Left colon (tissue), 2 donors: ENCODE measurements at regions not wholly inside any gene's neighbourhood (a gene's known extent, or its start where the extent isn't known, plus 50 kb on each side); places are given as distances from the start of the nearest gene placed in this dataset.
A peak's percentile ranks its signal among the peaks of the same experiment; 100 is the strongest.

Experiments used
- ATAC-seq: fragments of 200-7000 bp; cut with Tn5 transposase; one replicate; pipeline ENCODE4 v1.9.1; 2020; ENCODE audit warnings: mild to moderate bottlenecking, moderate library complexity
- DNase-seq, 2 donors: peaks; one replicate each; pipeline ENCODE4 v3.0.0-alpha.2; 2020
- intact Hi-C, 2 donors: fragments of 100-400 bp; cut with DNase I in 1 of 2; cut with micrococcal nuclease in 1 of 2; formaldehyde crosslinking; loops; one replicate each; pipeline versions ENCODE4 v1.11.2 to v1.14.0; 2022; cut with DNase I, micrococcal nuclease
- donor health status: DM: no; HTN: no; CAD: no.
- donor health status: DM: yes; HTN: yes; CAD: no.

DNA sequence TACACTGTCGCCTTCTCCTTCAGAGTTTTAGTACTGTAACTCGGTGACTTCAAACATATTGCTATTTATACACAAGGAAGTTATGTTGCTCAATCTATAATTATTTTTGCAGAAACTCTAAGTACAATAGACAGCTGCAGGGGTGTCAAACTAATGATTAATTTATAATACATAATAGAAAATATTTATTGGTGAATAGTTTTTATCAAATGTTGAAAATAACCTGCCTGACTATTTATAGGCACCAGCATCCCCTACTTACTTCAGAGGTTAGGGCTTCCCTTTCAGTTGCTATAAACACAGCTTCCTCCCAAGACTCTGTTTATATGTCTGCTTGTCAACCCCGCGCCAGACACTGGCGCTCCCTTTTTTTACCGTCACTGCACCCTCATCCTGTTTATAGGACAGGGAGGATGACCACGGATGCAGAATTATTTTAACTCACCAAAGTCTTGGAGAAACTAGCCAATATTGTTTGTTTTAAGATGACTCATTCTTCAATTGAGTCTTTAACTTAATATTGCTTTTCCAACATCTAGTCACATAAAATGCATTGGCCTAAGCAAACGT lies 225.0 kb downstream of the ALDH8A1 start:
- ATAC-seq (no peak), DNase-seq (no peak)
- intact Hi-C loops: no loop called here

DNA sequence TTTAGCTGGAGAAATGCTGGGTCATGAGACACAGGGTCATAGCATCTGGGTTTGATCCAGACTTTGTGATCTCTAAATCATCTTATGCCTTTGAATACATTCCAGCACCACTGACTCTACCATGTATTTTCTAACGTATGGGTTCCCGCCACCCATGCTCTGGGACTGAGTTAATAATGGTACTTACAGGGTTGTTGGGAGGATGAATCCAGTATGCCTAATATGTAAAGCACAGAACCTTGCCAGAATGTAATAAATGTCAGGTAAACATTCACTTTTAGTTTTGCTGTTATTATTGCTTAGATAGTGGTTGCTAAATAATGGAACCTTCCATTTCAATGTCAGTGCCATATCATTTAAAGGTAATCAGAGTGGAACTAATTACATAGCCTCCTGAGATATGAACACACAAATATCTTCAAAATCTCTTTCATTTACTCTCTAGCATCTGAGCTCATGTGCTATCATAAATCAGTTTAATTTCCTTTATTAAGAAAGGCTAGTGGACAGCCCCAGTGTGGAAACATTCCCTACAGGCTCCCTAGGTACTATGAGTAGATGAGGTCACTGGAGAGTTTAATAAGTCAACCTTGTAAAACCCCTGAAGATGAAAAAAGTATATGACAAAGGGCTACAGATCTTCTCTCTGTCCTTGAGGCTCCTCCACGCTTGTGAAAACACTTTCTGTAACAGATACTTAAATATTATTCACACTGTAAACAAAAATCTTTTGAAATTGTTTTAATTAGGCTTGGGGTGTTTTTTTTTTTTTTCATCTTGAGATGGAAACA lies 226.6 kb downstream of the ALDH8A1 start:
- intact Hi-C loops: no loop called here
- ATAC-seq: no peak
- DNase-seq: no peak

DNA sequence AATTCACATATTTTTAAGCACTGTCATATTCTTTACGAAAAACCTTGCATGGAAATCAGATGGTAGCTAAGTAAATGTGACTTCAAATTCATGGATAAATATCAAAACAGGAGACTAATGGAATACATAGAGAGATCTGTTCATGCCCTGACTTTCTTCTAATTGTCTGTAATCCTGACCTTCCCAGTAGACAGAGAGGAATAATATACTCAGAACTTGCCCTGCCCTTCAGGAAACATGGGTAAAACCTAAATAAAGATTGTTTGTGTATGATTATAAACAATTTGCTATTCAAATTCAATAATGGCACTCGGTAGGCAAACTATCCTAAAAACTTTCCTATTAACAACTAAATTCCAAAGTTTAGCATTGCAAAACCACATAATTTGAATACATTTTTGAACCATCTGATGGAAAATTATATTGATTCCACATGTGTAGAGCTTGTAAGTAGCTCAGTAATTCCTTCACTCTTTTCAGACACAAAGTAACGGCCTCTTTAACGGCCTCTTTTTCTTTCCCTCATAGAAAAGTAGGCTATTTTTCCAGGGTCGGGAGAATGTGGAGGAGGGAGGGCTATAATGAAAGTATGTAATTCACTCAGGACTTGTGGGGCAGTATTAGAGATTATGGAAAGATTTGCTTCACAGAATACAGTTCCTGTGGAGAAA lies 227.6 kb downstream of the ALDH8A1 start:
- DNase-seq (no peak), ATAC-seq (no peak)
- intact Hi-C loops: no loop called here

DNA sequence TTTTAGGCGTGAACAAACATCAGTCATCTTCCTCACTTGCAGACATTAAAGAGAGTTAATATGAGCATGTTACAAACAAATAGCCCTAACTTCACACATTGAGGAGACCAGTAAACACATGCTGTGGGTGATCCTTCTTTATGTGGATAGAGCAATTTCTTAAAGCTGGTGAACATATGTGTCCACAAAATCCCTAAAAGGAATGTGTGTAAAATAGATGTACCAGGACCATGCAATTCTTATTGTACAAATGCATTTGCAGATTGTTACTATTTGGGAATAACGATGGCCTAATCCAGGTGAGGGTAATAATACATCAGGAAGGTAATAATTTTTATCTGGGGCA lies 228.9 kb downstream of the ALDH8A1 start:
- intact Hi-C loops: no loop called here
- DNase-seq (no peak), ATAC-seq (no peak)

DNA sequence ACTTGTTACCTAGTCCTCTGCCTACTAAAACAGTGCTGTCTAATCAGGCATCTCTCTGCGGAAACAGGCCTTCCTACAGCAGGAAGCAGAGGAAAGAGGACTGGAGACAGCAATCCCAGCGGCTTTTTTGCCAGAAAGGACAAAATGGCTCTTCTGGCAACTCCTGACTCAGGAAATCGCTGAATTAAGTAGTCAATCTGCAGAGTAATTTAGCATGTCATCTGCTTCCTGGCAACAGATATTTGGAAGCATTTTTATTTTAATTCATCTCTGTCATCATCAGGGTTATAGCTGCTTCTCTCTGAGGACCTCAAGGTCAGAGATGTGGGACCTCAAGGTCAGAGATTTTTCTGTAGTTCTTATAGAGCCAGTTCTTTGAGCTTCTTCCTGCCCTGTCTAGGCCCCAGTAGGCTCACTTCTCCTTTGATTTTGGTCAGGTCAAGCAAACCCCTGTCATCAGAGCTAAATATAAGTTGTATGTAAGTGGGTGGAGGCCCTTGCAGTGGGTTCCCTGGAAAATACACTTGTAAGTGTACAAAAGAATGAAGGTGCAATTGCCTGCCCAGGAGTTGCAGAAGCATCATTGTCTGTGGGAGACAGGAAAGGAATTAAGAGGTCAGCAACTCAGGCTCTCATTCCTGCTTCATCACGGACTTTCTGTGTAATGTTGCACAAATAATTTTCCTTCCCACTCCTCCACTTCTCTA lies 229.4 kb downstream of the ALDH8A1 start:
- no peak for ATAC-seq
- no peak for DNase-seq
- intact Hi-C loops: no loop called here

DNA sequence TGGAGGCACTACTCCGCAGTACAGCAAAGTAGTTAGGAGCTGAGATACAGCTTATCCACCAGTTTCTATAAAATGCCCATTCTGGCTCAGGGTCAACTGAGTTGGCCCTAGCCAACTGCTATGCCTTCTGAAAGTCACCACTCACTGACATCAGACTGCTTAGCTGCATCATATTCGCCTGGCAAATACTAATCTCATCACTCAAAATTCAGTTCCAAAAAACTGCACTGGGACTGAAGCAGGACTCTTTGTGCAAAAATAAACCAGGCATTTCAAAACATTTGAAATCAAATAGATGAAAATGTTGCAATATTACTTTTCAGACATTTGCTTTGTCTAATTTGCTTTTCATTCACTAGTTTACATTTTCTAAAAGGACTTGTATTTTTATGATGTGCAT lies 230.0 kb downstream of the ALDH8A1 start:
- DNase-seq (no peak), ATAC-seq (no peak)
- intact Hi-C loops: no loop called here

DNA sequence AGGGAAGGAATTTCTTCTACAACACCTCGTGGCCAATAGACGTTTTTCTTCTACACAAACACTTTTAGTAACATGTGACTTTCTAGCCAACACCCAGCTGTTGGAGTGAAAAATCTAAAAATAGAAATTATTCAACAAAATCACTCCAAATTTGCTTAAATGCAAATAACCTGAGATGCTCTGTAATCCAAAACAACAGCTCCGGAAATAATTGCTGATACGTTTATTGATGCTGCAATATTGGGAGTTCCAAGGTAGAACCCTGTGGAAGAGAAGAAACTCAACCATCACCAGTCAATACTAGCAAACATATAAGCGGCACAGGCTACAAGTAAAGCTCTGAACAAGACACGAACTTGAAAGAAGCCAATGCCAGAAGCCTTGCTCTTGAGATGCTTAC lies 230.6 kb downstream of the ALDH8A1 start:
- no peak for ATAC-seq

DNA sequence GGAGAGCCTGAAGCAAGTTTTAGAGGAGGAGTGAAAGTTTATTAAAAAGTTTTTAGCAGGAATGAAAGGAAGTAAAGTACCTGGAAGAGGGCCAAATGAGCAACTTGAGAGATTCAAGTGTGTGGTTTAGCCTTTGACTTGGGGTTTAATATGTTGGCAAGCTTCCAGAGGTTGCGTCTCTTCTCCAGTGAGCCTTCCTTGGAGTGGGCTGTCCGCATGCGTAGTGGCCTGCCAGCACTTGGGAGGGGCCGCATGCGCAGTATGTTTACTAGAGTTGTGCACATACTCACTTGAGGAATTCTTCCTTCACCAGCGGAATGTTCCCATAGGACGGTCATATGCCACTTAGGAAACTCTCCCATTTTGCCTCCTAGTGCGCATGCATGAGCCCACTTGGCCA lies 235.2 kb downstream of the ALDH8A1 start:
- ATAC-seq (no peak), DNase-seq (no peak)
- intact Hi-C loops: no loop called here

More for the DNA sequence above, 230.6 kb downstream of the ALDH8A1 start:
- intact Hi-C loops: no loop called here
- no peak for DNase-seq

DNA sequence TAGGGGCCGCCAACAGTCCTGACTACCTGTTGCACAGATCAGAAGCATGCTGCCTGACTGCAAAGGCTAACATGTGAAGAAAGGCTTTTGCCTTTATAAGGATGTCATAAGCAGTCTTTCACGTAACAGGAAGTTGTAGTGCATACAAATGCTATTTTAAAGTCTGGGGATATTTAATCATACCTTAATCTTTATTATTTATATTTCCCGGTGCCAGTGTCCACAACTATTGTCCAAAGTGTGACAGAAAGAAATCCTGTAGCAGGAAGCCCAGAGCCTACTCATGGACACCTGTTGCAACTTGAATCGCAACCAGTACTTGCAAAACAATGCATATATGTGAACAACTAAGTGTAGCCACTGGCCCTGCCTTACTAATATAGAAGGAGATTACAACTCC lies 235.8 kb downstream of the ALDH8A1 start:
- ATAC-seq (no peak), DNase-seq (no peak)
- intact Hi-C loops: no loop called here

DNA sequence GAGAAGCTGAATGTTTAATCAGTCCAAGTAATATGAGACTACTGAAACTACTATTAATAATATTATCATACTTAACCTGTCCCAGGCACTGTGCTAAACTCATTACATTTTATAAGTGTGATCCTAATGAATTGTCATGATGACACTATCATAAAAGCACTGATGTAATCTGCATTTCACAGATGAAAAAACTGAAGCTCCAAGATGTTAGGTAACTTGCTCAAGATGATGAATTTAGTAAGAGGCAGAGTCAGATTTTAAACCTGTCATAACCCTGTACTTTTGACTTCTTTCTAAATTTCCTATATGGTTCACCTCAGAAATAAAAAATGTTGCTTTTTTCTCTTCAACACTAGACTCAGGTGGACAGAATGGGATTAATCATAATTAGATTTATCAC lies 237.6 kb downstream of the ALDH8A1 start:
- DNase-seq (no peak), ATAC-seq (no peak)
- intact Hi-C loops: no loop called here

DNA sequence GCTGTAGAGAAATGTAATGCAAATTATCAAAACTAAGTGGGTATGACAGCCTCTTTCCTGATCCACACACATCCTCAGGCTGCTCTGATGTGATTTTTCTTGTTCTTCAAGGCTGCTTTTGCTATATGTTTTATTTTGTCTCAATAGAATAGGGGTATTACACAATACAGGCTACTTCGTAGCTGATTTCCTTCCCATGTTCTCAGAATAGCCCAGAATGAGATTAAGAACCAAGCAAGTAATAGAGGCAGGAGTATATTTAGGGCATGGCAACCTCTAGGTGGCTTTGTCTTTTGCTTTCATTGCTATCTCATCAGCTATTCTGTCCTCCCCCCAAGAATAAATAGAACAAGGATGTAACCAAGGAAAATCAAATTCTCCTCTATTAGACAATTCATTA lies 241.8 kb downstream of the ALDH8A1 start:
- DNase-seq: no peak
- intact Hi-C loops: no loop called here
- ATAC-seq: no peak

DNA sequence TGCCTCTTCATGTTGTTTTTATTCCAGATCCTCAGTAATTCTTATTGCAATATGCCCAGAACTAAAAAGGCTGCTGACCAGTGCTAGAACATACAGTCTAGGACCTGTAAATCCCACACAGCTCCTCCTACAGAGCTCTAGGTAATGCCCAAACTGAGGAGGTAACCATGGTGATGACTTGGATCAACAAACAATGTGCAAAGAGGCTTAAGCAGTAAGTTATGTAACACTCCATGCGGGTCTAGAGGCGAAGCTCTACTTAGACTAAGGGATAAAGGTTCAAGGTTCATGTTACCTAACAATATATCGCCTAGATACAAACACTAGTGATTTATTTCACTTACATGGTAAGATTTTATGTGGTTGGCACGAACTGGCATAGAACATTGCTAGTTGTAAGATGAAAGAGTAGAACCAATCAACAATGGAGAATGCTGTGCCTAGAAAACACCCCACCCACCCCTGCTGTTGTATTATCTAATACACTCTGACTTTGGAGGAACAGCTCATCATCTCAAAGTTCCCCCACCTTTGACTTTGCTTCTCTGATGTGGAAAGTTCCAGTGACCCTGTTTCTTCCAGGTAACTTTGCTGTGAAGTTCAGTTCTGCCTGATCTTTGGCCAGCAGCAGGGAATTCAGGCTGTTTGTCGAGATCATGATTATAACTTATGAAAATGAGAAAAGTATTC lies 242.4 kb downstream of the ALDH8A1 start:
- DNase-seq (peak in 1 of 2 donors; percentile 34), ATAC-seq (peak; percentile 97)
- intact Hi-C loops: no loop called here

DNA sequence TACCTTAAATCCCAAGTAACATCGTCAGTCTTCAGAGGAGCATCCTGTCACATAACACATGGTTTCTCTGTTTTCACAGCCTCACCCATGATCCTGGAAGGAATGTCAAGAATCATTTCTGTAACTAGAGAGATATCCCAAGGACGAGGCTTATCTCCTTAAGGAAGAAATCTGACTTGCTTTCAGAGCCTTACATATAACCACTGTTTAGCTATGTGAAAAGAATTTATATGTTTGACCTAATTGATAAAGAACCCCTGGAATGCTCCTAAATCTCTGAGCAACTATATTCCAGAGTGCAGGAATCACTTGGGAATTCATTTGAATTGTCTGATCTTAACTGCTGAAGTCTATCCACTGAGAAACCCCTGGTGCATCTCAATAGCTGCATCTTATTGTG lies 243.1 kb downstream of the ALDH8A1 start:
- intact Hi-C loops: no loop called here
- DNase-seq (no peak), ATAC-seq (no peak)

DNA sequence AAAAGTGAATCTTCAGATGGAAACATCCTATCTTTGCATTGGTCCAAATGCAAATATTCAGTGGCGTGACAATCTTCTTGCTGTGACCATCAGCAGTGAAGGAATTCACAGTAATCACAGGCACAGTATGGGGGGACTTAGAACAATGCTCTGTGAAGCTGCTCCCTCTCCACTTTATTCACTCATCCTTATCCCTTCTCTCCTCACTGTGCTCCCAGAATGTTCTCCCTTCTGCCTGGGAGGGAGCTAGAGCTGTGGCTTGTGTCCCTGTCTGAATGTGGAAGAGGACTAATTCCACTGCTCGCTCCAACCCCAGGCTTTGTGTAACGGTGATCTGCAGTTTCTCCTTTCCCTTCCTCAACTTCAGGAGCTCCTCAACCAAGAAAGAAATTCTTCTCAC lies 243.7 kb downstream of the ALDH8A1 start:
- ATAC-seq (no peak), DNase-seq (no peak)
- intact Hi-C loops: no loop called here

DNA sequence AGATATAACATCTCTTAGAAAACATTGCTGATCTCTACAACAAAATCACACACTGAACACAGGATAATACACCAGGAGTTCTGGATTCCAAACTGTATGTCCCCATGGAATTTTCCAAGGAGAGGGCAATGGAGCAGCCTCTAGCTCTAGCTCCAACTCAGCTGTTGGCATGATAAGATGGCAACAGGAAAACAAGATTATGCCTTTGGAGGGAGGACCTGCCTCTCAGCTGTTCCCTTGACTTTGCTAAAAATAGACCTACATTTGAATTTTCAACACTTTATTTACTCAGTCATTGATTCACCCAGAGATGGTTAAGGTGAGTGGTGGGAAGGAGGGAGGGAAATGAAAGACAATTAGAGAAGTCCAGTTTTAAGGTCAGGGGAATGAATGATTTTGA lies 246.7 kb downstream of the ALDH8A1 start:
- DNase-seq: no peak
- ATAC-seq: no peak
- intact Hi-C loops: no loop called here

DNA sequence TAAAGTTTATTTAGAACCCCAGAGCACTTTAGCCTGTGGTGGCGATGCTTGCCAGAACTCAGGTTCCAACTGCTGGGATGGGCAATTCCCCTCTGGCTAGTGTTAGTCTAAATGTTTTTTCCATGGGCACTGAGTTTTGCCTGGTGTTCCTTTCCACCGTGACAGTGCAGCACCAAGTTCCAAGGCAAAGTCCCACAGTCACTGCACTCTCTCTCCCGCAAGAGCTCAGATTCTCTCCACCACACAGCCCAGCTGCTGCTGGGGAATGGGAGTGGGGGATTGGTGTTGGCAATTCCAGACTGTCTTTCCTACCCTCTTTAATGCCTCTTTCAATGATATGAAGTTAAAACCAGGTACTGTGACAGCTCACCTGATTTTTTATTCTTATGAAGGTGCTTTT lies 247.6 kb downstream of the ALDH8A1 start:
- ATAC-seq (no peak), DNase-seq (no peak)
- intact Hi-C loops: no loop called here

DNA sequence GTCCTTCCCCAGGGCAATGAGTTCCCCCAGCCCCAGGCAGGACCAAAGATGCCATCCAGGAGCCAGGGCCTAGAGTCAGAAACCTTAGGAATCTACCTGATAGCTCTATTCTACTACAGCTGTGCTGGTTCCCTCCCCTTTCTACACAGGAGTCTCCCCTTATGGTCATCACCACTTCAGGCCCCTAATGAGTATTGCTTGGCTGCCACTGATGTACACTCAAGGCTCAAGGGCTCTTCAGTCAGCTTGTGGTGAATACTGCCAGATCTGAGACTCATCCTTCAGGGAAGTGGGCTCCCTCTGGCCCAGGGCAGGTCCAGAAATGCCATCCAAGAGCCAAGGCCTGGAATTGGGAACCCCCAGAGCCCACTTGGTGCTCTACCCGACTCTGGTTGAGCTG lies 248.6 kb downstream of the ALDH8A1 start:
- ATAC-seq (no peak), DNase-seq (no peak)
- intact Hi-C loops: no loop called here

DNA sequence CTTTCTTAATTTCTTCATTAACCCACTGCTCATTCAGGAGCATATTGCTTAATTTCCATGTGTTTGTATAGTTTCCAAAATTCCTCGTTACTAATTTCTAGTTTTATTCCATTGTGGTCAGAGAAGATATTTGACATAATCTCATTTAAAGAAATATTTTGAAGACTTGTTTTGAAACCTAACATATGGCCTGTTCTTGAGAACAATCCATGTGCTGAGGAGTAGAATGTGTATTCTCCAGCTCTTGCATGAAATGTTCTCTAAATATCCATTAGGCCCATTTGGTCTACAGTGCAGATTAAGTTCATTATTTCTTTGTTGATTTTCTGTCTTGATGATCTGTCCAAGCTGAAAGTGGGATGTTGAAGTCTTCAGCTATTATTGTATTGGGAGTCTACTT lies 251.7 kb downstream of the ALDH8A1 start:
- intact Hi-C loops: no loop called here
- ATAC-seq (no peak), DNase-seq (no peak)

DNA sequence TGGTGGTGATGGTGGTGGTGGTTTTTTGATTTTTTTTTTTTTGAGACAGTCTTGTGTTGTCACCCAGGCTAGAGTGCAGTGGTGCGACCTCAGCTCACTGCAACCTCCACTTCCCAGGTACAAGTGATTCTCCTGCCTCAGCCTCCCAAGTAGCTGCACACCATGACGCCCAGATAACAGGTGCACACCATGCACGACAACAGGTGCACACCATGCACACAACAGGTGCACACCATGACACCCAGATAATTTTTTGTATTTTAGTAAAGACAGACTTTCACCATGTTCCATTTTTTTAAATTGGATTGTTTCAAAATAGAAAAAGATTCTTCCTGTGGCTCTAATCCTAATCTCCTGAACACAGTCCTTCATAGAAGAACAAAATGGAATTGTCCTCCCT lies 257.9 kb downstream of the ALDH8A1 start:
- ATAC-seq (no peak), DNase-seq (no peak)
- intact Hi-C loops: no loop called here
